Mesothelial cell of epicardium (in vitro differentiated cells): ENCODE measurements at regions not wholly inside any gene's neighbourhood (a gene's known extent, or its start where the extent isn't known, plus 50 kb on each side); places are given as distances from the start of the nearest gene placed in this dataset.
A peak's percentile ranks its signal among the peaks of the same experiment; 100 is the strongest.

ENCODE experiments used
- DNase-seq, 2 experiments: peaks; one replicate each; pipeline ENCODE4 v3.0.0; 2021; ENCODE audit warnings: low spot score in 2 of 2; ENCODE audit not compliant: unreplicated experiment in 2 of 2
- H3K27ac Mint-ChIP-seq: 2 replicates; pipeline ENCODE4 v1.8.0; 2021; ENCODE audit warnings: mixed read lengths
- H3K27me3 Mint-ChIP-seq: 2 replicates; pipeline ENCODE4 v1.8.0; 2021; ENCODE audit warnings: low read depth, mixed read lengths
- H3K36me3 Mint-ChIP-seq: 2 replicates; pipeline ENCODE4 v1.8.0; 2021; ENCODE audit warnings: mixed read lengths
- H3K4me1 Mint-ChIP-seq: 2 replicates; pipeline ENCODE4 v1.8.0; 2021; ENCODE audit warnings: mixed read lengths
- H3K4me3 Mint-ChIP-seq: 2 replicates; pipeline ENCODE4 v1.8.0; 2021; ENCODE audit warnings: mild to moderate bottlenecking, moderate library complexity, mixed read lengths
- H3K9me3 Mint-ChIP-seq: 2 replicates; pipeline ENCODE4 v1.8.0; 2021; ENCODE audit warnings: mixed read lengths
- TF ChIP-seq, protein P1 (sequence below): fragments of 200-600 bp; sonication (generic); IDR thresholded peaks from one replicate; pipeline ENCODE4 v1.5.0; 2021; ENCODE audit warnings: antibody characterized with exemption; ENCODE audit not compliant: unreplicated experiment

GRCh38 chr5:74408150-74409043 is 232.1 kb downstream of the ENC1 start:
- H3K9me3 Mint-ChIP-seq: no peaks in the 10 kb centered on the region
- TF ChIP-seq, protein P1, sequence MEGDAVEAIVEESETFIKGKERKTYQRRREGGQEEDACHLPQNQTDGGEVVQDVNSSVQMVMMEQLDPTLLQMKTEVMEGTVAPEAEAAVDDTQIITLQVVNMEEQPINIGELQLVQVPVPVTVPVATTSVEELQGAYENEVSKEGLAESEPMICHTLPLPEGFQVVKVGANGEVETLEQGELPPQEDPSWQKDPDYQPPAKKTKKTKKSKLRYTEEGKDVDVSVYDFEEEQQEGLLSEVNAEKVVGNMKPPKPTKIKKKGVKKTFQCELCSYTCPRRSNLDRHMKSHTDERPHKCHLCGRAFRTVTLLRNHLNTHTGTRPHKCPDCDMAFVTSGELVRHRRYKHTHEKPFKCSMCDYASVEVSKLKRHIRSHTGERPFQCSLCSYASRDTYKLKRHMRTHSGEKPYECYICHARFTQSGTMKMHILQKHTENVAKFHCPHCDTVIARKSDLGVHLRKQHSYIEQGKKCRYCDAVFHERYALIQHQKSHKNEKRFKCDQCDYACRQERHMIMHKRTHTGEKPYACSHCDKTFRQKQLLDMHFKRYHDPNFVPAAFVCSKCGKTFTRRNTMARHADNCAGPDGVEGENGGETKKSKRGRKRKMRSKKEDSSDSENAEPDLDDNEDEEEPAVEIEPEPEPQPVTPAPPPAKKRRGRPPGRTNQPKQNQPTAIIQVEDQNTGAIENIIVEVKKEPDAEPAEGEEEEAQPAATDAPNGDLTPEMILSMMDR: no peak
- H3K36me3 Mint-ChIP-seq: no peaks in the 10 kb centered on the region
- DNase-seq: no peak
- no peak overlapping the region for H3K4me3 Mint-ChIP-seq
- no peaks in the 10 kb centered on the region for H3K27me3 Mint-ChIP-seq
- H3K4me1 Mint-ChIP-seq: peaks cover 59% of the 10 kb centered on the region
- H3K27ac Mint-ChIP-seq: peak overlapping the region; percentile 35

- TF ChIP-seq, protein P1: no peak
- Mint-ChIP-seq H3K27me3 (no peaks in the 10 kb centered on the region), H3K36me3 (no peaks in the 10 kb centered on the region), H3K27ac (no peak overlapping the region), H3K9me3 (no peaks in the 10 kb centered on the region), H3K4me3 (no peak overlapping the region), H3K4me1 (peaks cover 54% of the 10 kb centered on the region)
- DNase-seq: no peak
These were observed 232.8 kb downstream of the ENC1 start for GRCh38 chr5:74407701-74408100.

DNA sequence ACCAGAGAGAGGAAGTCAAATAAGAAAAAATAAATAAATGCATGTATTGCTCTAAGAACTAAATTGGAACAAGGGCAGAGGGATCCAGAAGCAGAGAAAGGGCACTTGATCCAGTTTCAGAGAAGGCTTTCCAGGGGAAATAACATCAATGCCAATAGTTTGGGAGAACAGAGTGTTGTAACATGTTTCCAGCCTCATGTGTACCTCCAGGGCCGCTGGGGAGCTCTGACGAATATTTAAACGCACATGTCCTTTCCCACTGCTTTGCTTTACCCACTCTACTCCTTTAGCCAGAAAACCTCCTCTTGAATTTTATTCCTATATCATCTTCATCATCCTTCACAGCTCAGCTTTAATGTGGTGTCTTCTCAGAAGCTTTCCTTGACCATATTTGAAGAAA is 233.7 kb downstream of the ENC1 start:
- no peaks in the 10 kb centered on the region for H3K9me3 Mint-ChIP-seq
- H3K27ac Mint-ChIP-seq: no peak overlapping the region
- H3K36me3 Mint-ChIP-seq: no peaks in the 10 kb centered on the region
- H3K4me3 Mint-ChIP-seq: no peak overlapping the region
- no peak for DNase-seq
- peaks cover 52% of the 10 kb centered on the region for H3K4me1 Mint-ChIP-seq
- H3K27me3 Mint-ChIP-seq: no peaks in the 10 kb centered on the region
- TF ChIP-seq, protein P1: no peak

DNA sequence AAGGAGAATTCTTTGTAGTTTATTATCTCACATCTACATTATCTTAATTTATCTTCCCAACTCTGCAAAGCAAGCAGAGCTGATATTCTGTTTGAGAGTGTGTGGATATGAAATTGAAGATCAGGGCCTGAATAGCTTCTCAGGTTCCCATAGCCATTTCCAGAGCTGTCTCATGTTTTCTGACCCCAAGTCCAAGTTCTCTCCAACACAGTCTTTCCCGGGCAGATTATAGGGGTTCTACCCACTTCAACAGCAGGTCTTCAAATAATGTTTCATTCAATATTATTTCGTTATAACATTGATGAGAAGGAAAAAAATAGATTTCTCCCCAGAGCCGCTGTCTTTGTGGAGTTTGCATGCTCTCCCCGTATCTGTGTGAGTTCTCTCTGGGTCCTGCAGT is 234.9 kb downstream of the ENC1 start:
- no peak for DNase-seq
- H3K4me1 Mint-ChIP-seq: peaks cover 55% of the 10 kb centered on the region
- H3K27ac Mint-ChIP-seq: peak overlapping the region; percentile 17
- no peaks in the 10 kb centered on the region for H3K27me3 Mint-ChIP-seq
- TF ChIP-seq, protein P1: no peak
- no peaks in the 10 kb centered on the region for H3K9me3 Mint-ChIP-seq
- H3K4me3 Mint-ChIP-seq: no peak overlapping the region
- no peaks in the 10 kb centered on the region for H3K36me3 Mint-ChIP-seq

GRCh38 chr5:74404574-74405508 is 235.7 kb downstream of the ENC1 start:
- no peaks in the 10 kb centered on the region for H3K36me3 Mint-ChIP-seq
- no peaks in the 10 kb centered on the region for H3K27me3 Mint-ChIP-seq
- DNase-seq: no peak
- H3K4me1 Mint-ChIP-seq: peaks cover 54% of the 10 kb centered on the region
- peak overlapping the region; percentile 30 for H3K27ac Mint-ChIP-seq
- H3K9me3 Mint-ChIP-seq: peaks cover 2% of the 10 kb centered on the region
- no peak overlapping the region for H3K4me3 Mint-ChIP-seq
- TF ChIP-seq, protein P1: no peak
